Mucosa of rectum (tissue), 2 donors: ENCODE measurements at regions not wholly inside any gene's neighbourhood (a gene's known extent, or its start where the extent isn't known, plus 50 kb on each side); places are given as distances from the start of the nearest gene placed in this dataset.

Experiments used
- H3K27ac ChIP-seq, 2 donors: one replicate each; pipeline ENCODE4 v1.7.0; 2013; ENCODE audit warnings: inconsistent platforms in 2 of 2, low read depth in 2 of 2, low read length in 2 of 2
- H3K27me3 ChIP-seq, 2 donors: one replicate each; pipeline ENCODE4 v1.7.0; 2013; ENCODE audit warnings: low read length in 2 of 2; ENCODE audit not compliant: control insufficient read depth in 2 of 2, insufficient read depth in 2 of 2
- H3K36me3 ChIP-seq, 2 donors: one replicate each; pipeline ENCODE4 v1.7.0; 2013; ENCODE audit warnings: low read length in 2 of 2; ENCODE audit not compliant: control insufficient read depth in 2 of 2, insufficient read depth in 2 of 2
- H3K4me1 ChIP-seq, 2 donors: one replicate each; pipeline ENCODE4 v1.7.0; 2013; ENCODE audit warnings: low read length in 2 of 2, mild to moderate bottlenecking in 1 of 2; ENCODE audit not compliant: control insufficient read depth in 2 of 2, insufficient read depth in 2 of 2
- H3K4me3 ChIP-seq, 2 donors: one replicate each; pipeline ENCODE4 v1.7.0; 2013; ENCODE audit warnings: low read length in 2 of 2
- H3K9ac ChIP-seq, 2 donors: one replicate each; pipeline ENCODE4 v1.7.0; 2013; ENCODE audit warnings: low read length in 2 of 2, low read depth in 1 of 2, mild to moderate bottlenecking in 1 of 2
- H3K9me3 ChIP-seq, 2 donors: one replicate each; pipeline ENCODE4 v1.7.0; 2013; ENCODE audit warnings: low read length in 2 of 2; ENCODE audit not compliant: control insufficient read depth in 2 of 2
- donor health status: healthy.
- donor health status: Normal muscosa, but diverticular disease.

- Histone ChIP-seq H3K9me3 (no peaks in the 10 kb centered on the region), H3K36me3 (no peaks in the 10 kb centered on the region), H3K4me3 (no peak overlapping the region), H3K9ac (no peak overlapping the region), H3K4me1 (peaks cover 0 to 6% of the 10 kb centered on the region in 2 donors), H3K27ac (no peak overlapping the region), H3K27me3 (no peaks in the 10 kb centered on the region)
Observed at GRCh38 chr18:76554547-76555222, 59.6 kb upstream of the ZNF516 start.

- no peak overlapping the region for H3K9ac ChIP-seq
- no peaks in the 10 kb centered on the region for H3K27me3 ChIP-seq
- H3K4me1 ChIP-seq, result peaks cover 0 to under 1% of the 10 kb centered on the region in 2 donors
- H3K36me3 ChIP-seq, result no peaks in the 10 kb centered on the region
- no peak overlapping the region for H3K4me3 ChIP-seq
- no peak overlapping the region for H3K27ac ChIP-seq
- H3K9me3 ChIP-seq, result no peaks in the 10 kb centered on the region
Observed at GRCh38 chr18:76553715-76554546, 58.9 kb upstream of the ZNF516 start.

GRCh38 chr18:76548541-76548940 is 53.5 kb upstream of the ZNF516 start:
- Histone ChIP-seq H3K4me3 (no peak overlapping the region), H3K4me1 (no peaks in the 10 kb centered on the region), H3K27me3 (no peaks in the 10 kb centered on the region), H3K27ac (no peak overlapping the region), H3K9ac (no peak overlapping the region), H3K9me3 (no peaks in the 10 kb centered on the region), H3K36me3 (no peaks in the 10 kb centered on the region)

GRCh38 chr18:76547296-76547695 is 52.3 kb upstream of the ZNF516 start:
- H3K9ac ChIP-seq, result no peak overlapping the region
- no peak overlapping the region for H3K4me3 ChIP-seq
- no peak overlapping the region for H3K27ac ChIP-seq
- H3K27me3 ChIP-seq, result no peaks in the 10 kb centered on the region
- H3K36me3 ChIP-seq, result no peaks in the 10 kb centered on the region
- no peaks in the 10 kb centered on the region for H3K9me3 ChIP-seq
- no peaks in the 10 kb centered on the region for H3K4me1 ChIP-seq

- no peaks in the 10 kb centered on the region for H3K36me3 ChIP-seq
- no peaks in the 10 kb centered on the region for H3K27me3 ChIP-seq
- no peak overlapping the region for H3K27ac ChIP-seq
- no peak overlapping the region for H3K4me3 ChIP-seq
- H3K9ac ChIP-seq, result no peak overlapping the region
- no peaks in the 10 kb centered on the region for H3K4me1 ChIP-seq
- no peaks in the 10 kb centered on the region for H3K9me3 ChIP-seq
Observed at GRCh38 chr18:76546436-76546835, 51.4 kb upstream of the ZNF516 start.

GRCh38 chr18:76546088-76546435 is 51.0 kb upstream of the ZNF516 start:
- Histone ChIP-seq H3K9me3 (no peaks in the 10 kb centered on the region), H3K36me3 (no peaks in the 10 kb centered on the region), H3K9ac (no peak overlapping the region), H3K4me1 (no peaks in the 10 kb centered on the region), H3K4me3 (no peak overlapping the region), H3K27ac (no peak overlapping the region), H3K27me3 (no peaks in the 10 kb centered on the region)

- Histone ChIP-seq H3K27me3 (no peaks in the 10 kb centered on the region), H3K4me1 (no peaks in the 10 kb centered on the region), H3K9me3 (no peaks in the 10 kb centered on the region), H3K36me3 (no peaks in the 10 kb centered on the region), H3K9ac (no peak overlapping the region), H3K27ac (no peak overlapping the region), H3K4me3 (no peak overlapping the region)
Observed at GRCh38 chr18:76545433-76546087, 50.5 kb upstream of the ZNF516 start.

GRCh38 chr18:76544511-76545345 is 49.7 kb upstream of the ZNF516 start:
- no peak overlapping the region for H3K27ac ChIP-seq
- no peak overlapping the region for H3K9ac ChIP-seq

More at GRCh38 chr18:76544511-76545345, 49.7 kb upstream of the ZNF516 start:
- H3K4me3 ChIP-seq, result no peak overlapping the region
- no peaks in the 10 kb centered on the region for H3K36me3 ChIP-seq
- H3K27me3 ChIP-seq, result no peaks in the 10 kb centered on the region
- no peaks in the 10 kb centered on the region for H3K4me1 ChIP-seq
- no peaks in the 10 kb centered on the region for H3K9me3 ChIP-seq
